Keratinocyte (primary cell): ENCODE measurements at regions not wholly inside any gene's neighbourhood (a gene's known extent, or its start where the extent isn't known, plus 50 kb on each side); places are given as distances from the start of the nearest gene placed in this dataset.

Source experiments
- CTCF ChIP-seq, 3 experiments: IDR thresholded peaks in 1 of 3; conservative IDR thresholded peaks in 1 of 3; optimal IDR thresholded peaks in 1 of 3; 2 replicates in 2 of 3; 3 replicates in 1 of 3; pipeline versions ENCODE3 to v1.5.1; 2011; ENCODE audit warnings: low read length in 3 of 3, mild to moderate bottlenecking in 3 of 3, moderate library complexity in 2 of 3, control low read depth in 1 of 3, inconsistent platforms in 1 of 3; ENCODE audit not compliant: insufficient read depth in 2 of 3; ENCODE audit errors: extremely low read depth in 1 of 3
- EZH2 ChIP-seq: IDR thresholded peaks from one replicate; pipeline ENCODE4 v1.6.1; 2012; ENCODE audit warnings: inconsistent platforms, mild to moderate bottlenecking, low read length, moderate library complexity

GRCh38 chr9:119963258-119963797, 594.1 kb upstream of the BRINP1 start:
- no peak for TF ChIP-seq CTCF (optimal IDR thresholded peaks at IDR 0.05 in 1 of 3, IDR thresholded peaks at IDR 0.05 in 1 of 3, conservative IDR thresholded peaks at IDR 0.05 in 1 of 3; ENCODE audit: extremely low read depth in 1 of 3, insufficient read depth in 2 of 3, low read length in 3 of 3)
- no peak for TF ChIP-seq EZH2
